ENCODE measurements at regions not wholly inside any gene's neighbourhood (a gene's known extent, or its start where the extent isn't known, plus 50 kb on each side); places are given as distances from the start of the nearest gene placed in this dataset.
"Not testable (repeated sequence)": the region's sequence is repeated elsewhere in the genome, so short reads cannot be mapped to it uniquely, and the experiment has no call there.

DNA sequence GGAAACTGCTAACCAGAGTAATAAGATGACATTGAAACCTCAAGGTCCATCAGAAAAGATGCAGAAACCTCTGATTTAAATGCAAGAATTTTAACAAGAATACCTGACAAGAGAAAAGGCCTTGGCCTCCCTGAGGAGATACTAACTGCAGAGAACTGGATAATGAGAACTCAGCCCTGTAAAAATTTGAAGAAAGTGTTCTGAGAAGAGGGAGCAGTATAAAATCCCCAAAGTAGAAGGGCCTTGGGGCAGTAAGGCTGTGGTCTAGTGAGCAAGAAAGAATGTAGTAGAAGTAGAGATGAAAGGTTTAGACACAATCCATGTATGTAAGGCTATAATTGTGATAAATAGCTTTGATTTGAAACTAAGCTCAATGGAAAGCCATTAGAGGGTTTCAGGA, 394.1 kb downstream of the ZBBX start:
- DNase-seq: no peak

GRCh38 chr3:166975796-166976195, 404.3 kb downstream of the ZBBX start:
- DNase-seq: not testable (repeated sequence)

- not testable (repeated sequence) for DNase-seq
These were observed 412.4 kb downstream of the ZBBX start for GRCh38 chr3:166967714-166968113.

DNA sequence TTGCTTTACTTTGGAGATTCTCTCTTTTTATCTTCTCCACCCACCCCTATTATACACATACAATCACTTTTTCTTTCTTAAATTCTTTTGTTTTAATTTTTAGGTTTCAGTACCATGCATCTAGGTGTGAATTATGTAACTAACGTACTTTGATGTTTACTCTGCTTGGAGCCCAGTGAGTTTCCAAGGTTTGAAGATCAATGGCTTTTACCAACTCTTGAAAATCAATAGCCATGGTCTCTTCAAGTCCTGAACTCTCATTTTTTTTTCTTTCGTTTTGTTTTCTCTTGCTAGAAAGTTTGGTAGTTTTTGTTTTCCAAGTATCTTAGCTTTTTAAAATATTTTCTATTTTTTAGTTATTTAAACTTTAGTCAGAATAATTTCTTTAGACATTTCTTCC, 417.2 kb downstream of the ZBBX start:
- DNase-seq: no peak

- DNase-seq: peak in 1 of 2 experiments; percentile 52
These were observed 423.0 kb downstream of the ZBBX start for GRCh38 chr3:166957121-166957520.

DNA sequence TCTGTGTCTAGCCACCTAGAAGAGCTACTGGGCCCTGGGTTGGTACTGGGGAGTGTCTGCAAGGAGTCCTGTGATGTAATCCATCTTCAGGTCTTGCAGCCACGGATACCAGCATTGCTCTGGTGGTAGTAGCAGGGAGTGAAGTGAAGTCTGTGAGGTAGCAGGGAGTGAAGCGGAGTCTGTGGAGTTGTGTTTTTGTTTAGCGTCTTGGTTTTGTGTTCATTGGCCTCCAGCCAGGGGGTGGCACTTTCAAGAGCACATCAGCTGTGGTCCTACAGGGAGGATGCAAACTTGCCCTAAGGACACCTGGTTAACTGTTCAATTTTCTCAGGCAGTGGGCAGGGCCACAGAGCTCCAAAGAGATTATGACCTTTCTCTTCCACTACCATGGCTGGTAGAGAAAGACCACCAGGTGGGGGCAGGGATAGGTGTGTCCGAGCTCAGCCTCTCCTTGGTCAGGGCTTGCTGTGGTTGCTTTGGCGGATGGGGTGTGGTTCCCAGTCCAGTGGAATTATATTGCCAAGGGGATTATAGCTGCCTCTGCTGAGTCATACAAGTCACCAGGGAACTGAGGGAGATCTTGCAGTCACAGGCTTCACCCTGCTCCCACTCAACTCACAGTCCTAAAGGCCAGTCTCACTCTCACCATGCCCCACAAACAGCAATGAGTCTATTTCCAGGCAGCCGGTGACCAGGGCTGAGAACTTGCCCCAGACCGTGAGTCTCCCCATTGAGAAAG, 424.7 kb downstream of the ZBBX start:
- DNase-seq: no peak

DNA sequence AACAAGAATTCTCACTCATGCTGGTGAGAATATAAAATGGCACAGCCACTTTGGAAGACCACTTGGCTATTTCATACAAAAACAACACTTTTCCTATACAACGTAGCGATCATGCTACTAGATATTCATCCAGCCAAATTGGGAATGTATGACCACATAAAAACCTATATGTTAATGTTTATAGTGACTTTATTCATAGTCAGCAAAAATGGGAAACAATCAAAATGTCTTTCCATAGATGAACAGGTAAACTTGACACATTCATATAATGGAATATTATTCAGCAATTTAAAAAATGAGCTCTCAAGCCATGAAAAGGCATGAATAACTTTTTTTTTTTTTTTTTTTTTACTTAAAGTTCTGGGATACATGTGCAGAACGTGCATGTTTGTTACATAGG, 445.2 kb downstream of the ZBBX start:
- DNase-seq: no peak

GRCh38 chr3:166917437-166917836, 462.7 kb downstream of the ZBBX start:
- DNase-seq: no peak

DNA sequence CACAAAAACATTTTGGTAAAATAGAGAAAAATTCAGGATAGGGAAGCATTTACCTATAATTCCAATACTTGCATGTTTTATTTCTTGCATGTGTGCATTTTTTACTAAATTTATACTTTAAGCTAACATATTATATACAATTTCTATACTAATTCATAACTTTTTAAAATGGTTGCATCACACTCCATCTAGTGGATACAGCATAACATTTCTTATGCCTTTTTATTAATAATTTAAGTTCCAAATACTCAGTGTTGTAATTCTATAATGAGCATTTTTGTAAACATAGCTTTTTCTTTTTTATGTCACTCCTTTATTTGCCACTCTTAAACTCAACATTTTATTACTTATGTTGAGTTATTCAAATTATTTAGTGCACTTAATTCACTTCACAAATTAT, 477.7 kb downstream of the ZBBX start:
- DNase-seq: peak in 1 of 2 experiments; percentile 11

DNA sequence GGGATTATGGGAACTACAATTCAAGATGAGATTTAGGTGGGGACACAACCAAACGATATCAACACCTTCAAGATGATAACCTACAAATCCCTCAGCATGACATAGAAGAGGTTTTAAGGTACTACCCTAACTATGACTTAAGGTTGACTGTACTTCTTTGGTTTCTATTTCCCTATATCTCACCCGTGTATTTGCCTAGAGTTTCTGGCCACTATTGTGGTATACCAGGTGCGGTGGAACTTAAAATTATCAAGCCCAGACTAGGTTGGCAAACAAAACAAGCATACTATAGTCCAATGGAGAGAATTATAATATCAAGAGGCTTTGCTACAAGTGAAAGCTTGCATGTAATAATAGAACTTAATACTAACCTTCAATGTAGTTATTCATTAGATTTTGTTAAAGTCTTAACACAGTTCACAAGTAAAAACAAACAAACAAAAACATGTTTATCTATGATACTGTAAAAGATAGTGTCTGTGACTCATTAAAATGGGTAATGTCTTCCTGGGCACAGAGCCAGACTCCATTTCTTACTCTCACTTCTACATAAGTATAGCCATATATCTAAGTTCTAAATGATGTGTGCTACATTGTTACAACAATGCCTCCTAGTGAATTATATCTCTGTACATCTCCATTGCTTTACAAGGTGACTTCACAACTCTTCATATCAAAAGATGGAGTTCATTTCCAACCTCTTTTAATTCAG, 479.1 kb downstream of the ZBBX start:
- no peak for DNase-seq

DNA sequence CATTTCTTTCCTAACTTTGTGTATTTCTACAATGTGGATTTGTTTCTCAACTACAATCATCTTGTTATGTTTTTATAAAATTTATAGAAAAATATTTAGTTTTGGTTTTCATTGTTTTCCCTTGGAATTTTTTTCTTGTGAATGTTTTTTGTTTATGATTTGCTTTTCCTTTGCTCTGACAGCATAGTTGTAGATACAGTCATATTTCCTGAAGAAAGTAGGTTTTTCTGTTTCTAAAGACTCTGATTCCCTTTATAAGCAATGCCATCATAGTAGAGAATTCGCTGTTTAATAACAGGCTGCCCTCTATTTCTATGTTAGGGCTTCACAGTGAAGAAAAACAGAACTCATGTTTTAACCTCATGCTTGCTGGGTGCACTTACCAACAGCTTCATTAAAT, 482.3 kb downstream of the ZBBX start:
- DNase-seq: no peak

- no peak for DNase-seq
These were observed 490.9 kb downstream of the ZBBX start for GRCh38 chr3:166889241-166889640.

- DNase-seq: no peak
These were observed 500.4 kb downstream of the ZBBX start for GRCh38 chr3:166879661-166880060.

DNA sequence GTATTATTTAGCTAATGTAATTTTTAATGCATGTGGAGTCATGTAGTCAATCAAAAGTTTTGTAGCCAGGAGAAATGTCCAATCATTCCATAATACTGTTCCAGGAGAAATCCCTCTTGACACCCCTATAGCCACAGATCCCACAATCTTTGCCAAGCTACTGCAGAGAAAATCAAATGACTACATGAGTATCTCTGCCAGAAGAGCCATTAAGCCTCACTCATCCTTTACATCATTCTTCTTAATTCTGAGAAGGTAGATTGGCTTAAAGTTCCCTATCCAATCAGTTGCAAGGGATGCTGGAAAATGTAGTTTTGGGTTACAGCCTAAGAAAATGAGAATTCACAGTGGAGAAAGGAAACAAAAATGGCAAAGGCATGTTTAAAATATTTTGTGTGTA, 502.1 kb downstream of the ZBBX start:
- no peak for DNase-seq

GRCh38 chr3:166864473-166865467, 515.3 kb downstream of the ZBBX start:
- DNase-seq: no peak

DNA sequence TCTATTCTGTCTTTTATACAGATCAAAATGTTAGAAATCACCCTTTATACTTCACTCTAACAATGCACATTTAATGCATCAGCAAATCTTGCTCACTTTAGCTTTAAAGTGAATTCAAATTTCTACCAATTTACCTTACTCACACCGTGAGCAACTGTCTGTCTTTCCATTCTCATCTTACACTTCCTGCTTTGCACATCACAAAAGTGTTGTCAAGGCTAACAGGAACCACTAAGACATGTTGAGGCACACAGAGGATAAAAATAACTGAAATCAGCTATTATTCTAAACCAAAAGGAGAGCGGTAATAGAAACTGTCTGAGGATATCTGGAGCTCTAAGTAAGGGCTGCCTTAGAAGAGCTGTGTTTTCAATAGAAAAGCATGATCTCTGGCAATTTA, 519.9 kb downstream of the ZBBX start:
- no peak for DNase-seq

DNA sequence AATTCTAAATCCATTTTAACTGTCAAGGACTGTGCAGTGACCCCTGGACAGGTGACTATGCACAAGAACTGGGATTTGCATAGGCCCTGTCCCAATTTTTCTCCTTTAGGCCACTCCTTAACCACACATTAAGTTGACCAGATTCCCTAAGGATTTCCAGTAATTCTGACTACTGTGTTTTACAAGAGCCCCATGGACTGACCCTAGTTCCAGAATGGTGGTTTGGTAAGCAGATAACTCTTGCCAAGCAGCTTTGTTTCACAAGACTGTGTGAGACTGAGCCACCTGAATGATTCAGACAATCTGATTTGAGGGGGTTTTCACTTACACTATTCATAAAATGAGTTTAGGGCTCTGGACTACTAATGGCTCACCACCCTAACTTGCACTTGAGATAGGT, 535.8 kb downstream of the ZBBX start:
- no peak for DNase-seq

GRCh38 chr3:166842784-166843183, 537.3 kb downstream of the ZBBX start:
- DNase-seq: not testable (repeated sequence)

- DNase-seq: peak in 1 of 2 experiments; percentile 18
These were observed 542.6 kb downstream of the ZBBX start for GRCh38 chr3:166837535-166837934.

DNA sequence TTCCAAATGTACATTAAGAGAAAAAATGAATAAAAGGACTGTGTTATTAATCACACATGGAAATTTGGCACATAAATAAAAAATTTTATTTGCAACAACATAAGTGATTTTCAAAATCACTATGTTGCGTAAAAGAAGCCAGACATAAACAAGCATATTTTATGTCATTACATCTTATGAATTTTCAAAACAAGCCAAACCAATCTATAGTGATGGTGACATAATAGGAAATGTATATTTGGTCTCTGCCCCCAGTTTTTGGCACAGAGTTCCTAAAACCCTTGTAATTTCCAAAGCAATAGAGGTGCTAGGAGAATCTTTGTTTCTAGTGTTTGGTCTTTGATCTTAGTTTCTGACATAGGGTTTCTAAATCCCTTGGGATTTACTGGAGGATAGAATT, 543.3 kb downstream of the ZBBX start:
- DNase-seq: no peak

DNA sequence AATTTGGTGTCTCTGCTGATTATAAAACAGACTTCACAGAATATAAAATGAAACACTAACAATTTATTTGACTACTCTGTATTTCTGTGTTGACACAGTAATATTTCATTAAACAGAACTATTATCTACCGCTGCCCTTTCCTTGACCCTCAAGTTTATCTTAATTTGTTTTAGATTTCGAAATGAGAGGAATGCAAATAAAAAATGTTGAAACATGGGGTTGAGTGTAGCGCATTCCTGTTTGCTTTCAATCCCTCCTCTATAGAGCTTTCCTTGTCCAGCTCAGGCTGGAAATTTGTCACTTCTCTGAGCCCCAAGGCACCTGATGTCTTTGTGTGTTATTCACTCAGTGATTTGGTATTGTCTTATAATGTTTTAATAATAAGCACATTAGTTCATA, 550.2 kb downstream of the ZBBX start:
- no peak for DNase-seq

- DNase-seq: no peak
These were observed 561.6 kb downstream of the ZBBX start for GRCh38 chr3:166818464-166818863.

DNA sequence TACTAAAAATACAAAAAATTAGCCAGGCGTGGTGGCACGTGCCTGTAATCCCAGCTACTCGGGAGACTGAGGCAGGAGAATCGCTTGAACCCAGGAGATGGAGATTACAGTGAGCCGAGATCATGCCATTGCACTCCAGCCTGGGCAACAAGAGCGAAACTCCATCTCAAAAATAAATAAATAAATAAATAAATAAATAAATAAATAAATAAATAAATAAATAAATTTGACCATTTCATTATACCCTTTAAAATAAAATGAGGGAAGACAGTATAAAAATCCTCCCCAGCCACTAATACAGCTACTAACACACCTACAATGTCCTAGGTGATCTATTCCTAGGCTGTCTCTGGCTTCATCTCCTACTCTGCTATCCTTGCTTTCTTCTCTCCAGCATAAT, 562.8 kb downstream of the ZBBX start:
- DNase-seq: not testable (repeated sequence)

Data from NCI-H446 (cell line).